ENCODE measurements at regions not wholly inside any gene's neighbourhood (a gene's known extent, or its start where the extent isn't known, plus 50 kb on each side); places are given as distances from the start of the nearest gene placed in this dataset.
"Not testable (repeated sequence)": the region's sequence is repeated elsewhere in the genome, so short reads cannot be mapped to it uniquely, and the experiment has no call there.

GRCh38 chr3:3648988-3649679, 150.1 kb upstream of the LRRN1 start:
- Histone ChIP-seq H3K9me3 (no peaks in the 10 kb centered on the region), H3K27me3 (no peaks in the 10 kb centered on the region), H3K36me3 (no peaks in the 10 kb centered on the region), H3K4me3 (no peak overlapping the region), H3K4me1 (no peaks in the 10 kb centered on the region), H3K27ac (replicated peaks in 1 of 4) (no peak overlapping the region)
- TF ChIP-seq POLR2A (IDR thresholded peaks at IDR 0.05; ENCODE audit: low read depth), result no peak
- TF ChIP-seq EP300 (IDR thresholded peaks at IDR 0.05), result no peak
- no peak for TF ChIP-seq CTCF (IDR thresholded peaks at IDR 0.05)
- TF ChIP-seq POLR2AphosphoS5 (IDR thresholded peaks at IDR 0.05), result no peak
- 93% methylated on average over 5 of the region's 5 CpGs for WGBS
- DNase-seq (ENCODE audit: extremely low spot score), result peak; percentile 34
- intact Hi-C loops (cut with DNase I), result no loop called here

GRCh38 chr3:3646934-3647333, 152.3 kb upstream of the LRRN1 start:
- WGBS, result 71% methylated on average over 2 of the region's 2 CpGs
- DNase-seq (ENCODE audit: extremely low spot score), result peak; percentile 24
- TF ChIP-seq POLR2A (IDR thresholded peaks at IDR 0.05; ENCODE audit: low read depth), result no peak
- no peaks in the 10 kb centered on the region for H3K4me1 ChIP-seq
- no peaks in the 10 kb centered on the region for H3K27me3 ChIP-seq
- H3K36me3 ChIP-seq, result no peaks in the 10 kb centered on the region
- no peaks in the 10 kb centered on the region for H3K9me3 ChIP-seq
- no peak overlapping the region for H3K4me3 ChIP-seq
- intact Hi-C loops (cut with DNase I), result no loop called here
- H3K27ac ChIP-seq (replicated peaks in 1 of 4), result no peak overlapping the region

GRCh38 chr3:3646103-3646844, 153.0 kb upstream of the LRRN1 start:
- H3K4me1 ChIP-seq; H3K27me3 ChIP-seq; H3K9me3 ChIP-seq; H3K36me3 ChIP-seq; H3K27ac ChIP-seq (replicated peaks in 1 of 4); intact Hi-C loops (cut with DNase I); H3K4me3 ChIP-seq: not testable (repeated sequence)
- 83% methylated on average over 13 of the region's 13 CpGs for WGBS
- peak; percentile 24 for DNase-seq (ENCODE audit: extremely low spot score)

- TF ChIP-seq POLR2A (IDR thresholded peaks at IDR 0.05; ENCODE audit: low read depth), result no peak
- no peak for TF ChIP-seq EP300 (IDR thresholded peaks at IDR 0.05)
- TF ChIP-seq CTCF (IDR thresholded peaks at IDR 0.05), result no peak
- no peak overlapping the region for H3K4me3 ChIP-seq
- DNase-seq (ENCODE audit: extremely low spot score), result no peak
- H3K27me3 ChIP-seq, result no peaks in the 10 kb centered on the region
- H3K36me3 ChIP-seq, result no peaks in the 10 kb centered on the region
- H3K27ac ChIP-seq (replicated peaks in 1 of 4), result no peak overlapping the region
- 63% methylated on average over 4 of the region's 5 CpGs for WGBS
- H3K4me1 ChIP-seq, result no peaks in the 10 kb centered on the region
- intact Hi-C loops (cut with DNase I), result no loop called here
- no peaks in the 10 kb centered on the region for H3K9me3 ChIP-seq
Measured at GRCh38 chr3:3641877-3642455, 157.3 kb upstream of the LRRN1 start.

- Histone ChIP-seq H3K9me3 (no peaks in the 10 kb centered on the region), H3K27ac (replicated peaks in 1 of 4) (no peak overlapping the region), H3K4me1 (no peaks in the 10 kb centered on the region), H3K36me3 (no peaks in the 10 kb centered on the region), H3K4me3 (no peak overlapping the region), H3K27me3 (no peaks in the 10 kb centered on the region)
- 87% methylated on average over 2 of the region's 2 CpGs for WGBS
- no peak for DNase-seq (ENCODE audit: extremely low spot score)
- TF ChIP-seq CTCF (IDR thresholded peaks at IDR 0.05) (no peak), POLR2A (IDR thresholded peaks at IDR 0.05; ENCODE audit: low read depth) (no peak), POLR2AphosphoS5 (IDR thresholded peaks at IDR 0.05) (no peak), EP300 (IDR thresholded peaks at IDR 0.05) (no peak)
- intact Hi-C loops (cut with DNase I), result no loop called here
Measured at GRCh38 chr3:3639078-3639477, 160.2 kb upstream of the LRRN1 start.
